ENCODE measurements at regions not wholly inside any gene's neighbourhood (a gene's known extent, or its start where the extent isn't known, plus 50 kb on each side); places are given as distances from the start of the nearest gene placed in this dataset.

- H3K36me3 ChIP-seq (ENCODE audit: control insufficient read depth in 2 of 2, insufficient read depth in 1 of 2, low read length in 2 of 2): no peaks in the 10 kb centered on the region
- no peaks in the 10 kb centered on the region for H3K9me3 ChIP-seq (ENCODE audit: control insufficient read depth, insufficient read depth, low read depth, low read length)
- no peaks in the 10 kb centered on the region; the same call in 1 of the 2 replicates for H3K4me1 ChIP-seq (ENCODE audit: control insufficient read depth, insufficient read depth, low read length)
- ChIA-PET CTCF (interaction anchor here (0.6 to 1.6 kb wide), 2 partner anchors 10 to 261 kb away, joined by 3 to 4 read pairs; no protein-coding TSS in a partner anchor), POLR2A (no interaction called here)
- TF ChIP-seq ZNF660 (tag by site-specific recombination; IDR thresholded peaks at IDR 0.05): no peak
- TF ChIP-seq EGR2 (tag by site-specific recombination; IDR thresholded peaks at IDR 0.05; ENCODE audit: low read depth): peak; percentile 44; the same call in 1 of the 2 replicates
- TF ChIP-seq ZFHX2 (tag by site-specific recombination; conservative IDR thresholded peaks at IDR 0.05): peak; percentile 58
- 0 out of 2 replicates have a peak, but pooled peaks have one; percentile 29 for TF ChIP-seq PRDM10 (tag by site-specific recombination; IDR thresholded peaks at IDR 0.05)
- no peak overlapping the region for H3K4me3 ChIP-seq (ENCODE audit: low read depth, low read length)
- H3K27ac ChIP-seq (ENCODE audit: extremely low read depth, low read depth, low read length): no peak overlapping the region
These were observed 79.3 kb downstream of the SDC1 start for GRCh38 chr2:20145497-20146193.

- no peak overlapping the region for H3K4me3 ChIP-seq (ENCODE audit: low read depth, low read length)
- H3K36me3 ChIP-seq (ENCODE audit: control insufficient read depth in 2 of 2, insufficient read depth in 1 of 2, low read length in 2 of 2): no peaks in the 10 kb centered on the region
- POLR2A ChIA-PET: interaction anchor here (0.5 kb wide), 1 partner anchor 81 kb away, joined by 4 read pairs; no protein-coding TSS in a partner anchor
- H3K4me1 ChIP-seq (ENCODE audit: control insufficient read depth, insufficient read depth, low read length): no peaks in the 10 kb centered on the region; the same call in 1 of the 2 replicates
- peak; percentile 44; the same call in 1 of the 2 replicates for TF ChIP-seq ZNF585B (tag by site-specific recombination; IDR thresholded peaks at IDR 0.05)
- TF ChIP-seq ZNF76 (tag by site-specific recombination; IDR thresholded peaks at IDR 0.05; ENCODE audit: borderline replicate concordance, low read depth): no peak
- H3K27ac ChIP-seq (ENCODE audit: extremely low read depth, low read depth, low read length): no peak overlapping the region
- H3K9me3 ChIP-seq (ENCODE audit: control insufficient read depth, insufficient read depth, low read depth, low read length): no peaks in the 10 kb centered on the region
- CTCF ChIA-PET: interaction anchor here (1.5 to 2.0 kb wide), 2 partner anchors 9 to 81 kb away, joined by 5 to 6 read pairs; partner anchors contain the start of gene SDC1
These were observed 80.1 kb downstream of the SDC1 start for GRCh38 chr2:20144861-20145260.

GRCh38 chr2:20144196-20144595 lies 80.7 kb downstream of the SDC1 start:
- CTCF ChIA-PET: interaction anchor here (0.7 to 2.0 kb wide), 5 partner anchors 9 to 409 kb away, joined by 3 to 6 read pairs (median 3); partner anchors contain the start of gene SDC1
- Histone ChIP-seq H3K27ac (ENCODE audit: extremely low read depth, low read depth, low read length) (no peak overlapping the region), H3K36me3 (ENCODE audit: control insufficient read depth in 2 of 2, insufficient read depth in 1 of 2, low read length in 2 of 2) (no peaks in the 10 kb centered on the region), H3K4me1 (ENCODE audit: control insufficient read depth, insufficient read depth, low read length) (no peaks in the 10 kb centered on the region; the same call in 1 of the 2 replicates), H3K9me3 (ENCODE audit: control insufficient read depth, insufficient read depth, low read depth, low read length) (no peaks in the 10 kb centered on the region), H3K4me3 (ENCODE audit: low read depth, low read length) (no peak overlapping the region)
- TF ChIP-seq ZNF501 (tag by site-specific recombination; IDR thresholded peaks at IDR 0.05): no peak
- POLR2A ChIA-PET: no interaction called here

GRCh38 chr2:20143263-20143662 lies 81.7 kb downstream of the SDC1 start:
- Histone ChIP-seq H3K36me3 (ENCODE audit: control insufficient read depth in 2 of 2, insufficient read depth in 1 of 2, low read length in 2 of 2) (no peaks in the 10 kb centered on the region), H3K27ac (ENCODE audit: extremely low read depth, low read depth, low read length) (no peak overlapping the region), H3K4me1 (ENCODE audit: control insufficient read depth, insufficient read depth, low read length) (no peaks in the 10 kb centered on the region; the same call in 1 of the 2 replicates), H3K4me3 (ENCODE audit: low read depth, low read length) (no peak overlapping the region), H3K9me3 (ENCODE audit: control insufficient read depth, insufficient read depth, low read depth, low read length) (no peaks in the 10 kb centered on the region)
- ChIA-PET CTCF (interaction anchor here (0.7 to 2.0 kb wide), 5 partner anchors 10 to 408 kb away, joined by 3 to 5 read pairs (median 3); partner anchors contain the start of gene SDC1), POLR2A (interaction anchor here (0.9 kb wide), 1 partner anchor 78 kb away, joined by 3 read pairs; no protein-coding TSS in a partner anchor)
- TF ChIP-seq ZNF777 (tag by site-specific recombination; IDR thresholded peaks at IDR 0.05; ENCODE audit: borderline replicate concordance) (no peak), KLF17 (tag by site-specific recombination; IDR thresholded peaks at IDR 0.05) (0 out of 2 replicates have a peak, but pooled peaks have one; percentile 22), ZNF629 (tag by site-specific recombination; IDR thresholded peaks at IDR 0.05) (peak; percentile 84), ATF2 (tag by site-specific recombination; IDR thresholded peaks at IDR 0.05; ENCODE audit: low read depth) (peak; percentile 67; the same call in 1 of the 2 replicates), SP3 (tag by site-specific recombination; IDR thresholded peaks at IDR 0.05) (0 out of 2 replicates have a peak, but pooled peaks have one; percentile 4), ZBTB21 (tag by site-specific recombination; IDR thresholded peaks at IDR 0.05) (peak; percentile 73; the same call in 1 of the 2 replicates), ZNF645 (tag by site-specific recombination; IDR thresholded peaks at IDR 0.05) (no peak), ZNF335 (tag by site-specific recombination; conservative IDR thresholded peaks at IDR 0.05) (peak; percentile 44)

Data from HEK293 (cell line).